ENCODE measurements at regions not wholly inside any gene's neighbourhood (a gene's known extent, or its start where the extent isn't known, plus 50 kb on each side); places are given as distances from the start of the nearest gene placed in this dataset.

DNA sequence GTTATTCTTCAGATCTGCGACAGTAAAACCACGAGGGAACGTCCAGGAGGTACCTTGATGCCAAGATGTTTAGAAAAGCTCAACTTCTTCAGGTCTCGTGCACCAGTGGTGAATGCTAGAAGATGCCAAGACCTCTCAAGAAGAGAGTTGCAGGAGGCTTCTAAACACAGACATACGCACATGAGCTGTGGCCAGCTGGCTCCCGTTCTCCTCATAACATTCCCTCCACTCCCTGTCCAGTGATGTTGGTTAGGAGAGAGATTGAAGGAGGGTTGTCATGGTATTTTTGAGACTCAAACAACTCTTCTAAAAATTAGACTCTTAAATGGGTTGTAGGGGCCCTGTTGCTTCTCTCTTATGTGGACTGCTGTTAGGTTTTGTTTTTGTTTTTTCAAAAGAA lies 184.3 kb downstream of the QDPR start:
- no peak overlapping the region for H3K27ac Mint-ChIP-seq
- H3K9me3 Mint-ChIP-seq, result no peaks in the 10 kb centered on the region
- peaks cover 11% of the 10 kb centered on the region for H3K4me1 Mint-ChIP-seq (ENCODE audit: low read depth)
- TF ChIP-seq CTCF (IDR thresholded peaks at IDR 0.05), result no peak
- CTCF ChIA-PET, result no interaction called here
- H3K36me3 Mint-ChIP-seq (ENCODE audit: low read depth), result no peaks in the 10 kb centered on the region
- Histone ChIP-seq H3K36me3 (ENCODE audit: insufficient read depth, low read length) (no peaks in the 10 kb centered on the region), H3K4me1 (ENCODE audit: insufficient read depth, low read length) (peaks cover 8% of the 10 kb centered on the region), H3K9me3 (ENCODE audit: control insufficient read depth in 1 of 2, insufficient read depth in 1 of 2, low read length in 2 of 2) (no peaks in the 10 kb centered on the region), H3K27me3 (ENCODE audit: control insufficient read depth in 1 of 2, insufficient read depth in 2 of 2, low read length in 2 of 2) (no peaks in the 10 kb centered on the region), H3K4me3 (ENCODE audit: low read length) (no peak overlapping the region), H3K27ac (ENCODE audit: low read depth in 1 of 2, low read length in 2 of 2) (no peak overlapping the region)
- no peak overlapping the region for H3K4me3 Mint-ChIP-seq
- POLR2A ChIA-PET, result no interaction called here
- DNase-seq (no peak), ATAC-seq (ENCODE audit: poor library complexity) (no peak)
- no peaks in the 10 kb centered on the region for H3K27me3 Mint-ChIP-seq
- intact Hi-C loops (cut with DNase I, micrococcal nuclease), result loop anchor here (5.0 to 10.0 kb wide), 4 partner anchors 413 to 1303 kb away; no protein-coding TSS in a partner anchor

DNA sequence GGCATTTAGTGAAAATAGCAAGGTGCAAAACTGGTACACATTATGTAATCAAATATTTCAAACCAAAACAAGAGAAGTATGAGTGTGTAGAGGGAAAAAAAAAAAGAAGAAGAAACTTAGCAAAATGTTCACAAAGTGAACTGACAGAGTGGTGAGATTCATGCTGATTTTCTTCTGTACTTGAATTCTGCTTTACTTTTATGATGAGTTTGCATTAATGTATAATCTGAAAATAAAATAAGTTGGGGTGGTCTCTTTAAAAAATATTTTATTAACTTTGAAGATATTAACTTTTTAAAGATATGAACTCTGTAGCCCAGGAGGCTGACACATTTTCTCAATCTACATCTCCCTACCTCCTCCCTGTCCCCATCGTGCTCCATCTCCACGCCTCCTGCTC lies 185.1 kb downstream of the QDPR start:
- Mint-ChIP-seq H3K4me3 (no peak overlapping the region), H3K4me1 (ENCODE audit: low read depth) (peaks cover 11% of the 10 kb centered on the region), H3K9me3 (no peaks in the 10 kb centered on the region), H3K36me3 (ENCODE audit: low read depth) (no peaks in the 10 kb centered on the region), H3K27me3 (no peaks in the 10 kb centered on the region), H3K27ac (no peak overlapping the region)
- DNase-seq (no peak), ATAC-seq (ENCODE audit: poor library complexity) (no peak)
- ChIA-PET POLR2A (no interaction called here), CTCF (no interaction called here)
- H3K27ac ChIP-seq (ENCODE audit: low read depth in 1 of 2, low read length in 2 of 2), result no peak overlapping the region
- no peaks in the 10 kb centered on the region for H3K36me3 ChIP-seq (ENCODE audit: insufficient read depth, low read length)
- no peak overlapping the region for H3K4me3 ChIP-seq (ENCODE audit: low read length)
- no peaks in the 10 kb centered on the region for H3K27me3 ChIP-seq (ENCODE audit: control insufficient read depth in 1 of 2, insufficient read depth in 2 of 2, low read length in 2 of 2)
- intact Hi-C loops (cut with DNase I, micrococcal nuclease), result loop anchor here (5.0 to 10.0 kb wide), 4 partner anchors 412 to 1302 kb away; no protein-coding TSS in a partner anchor
- TF ChIP-seq CTCF (IDR thresholded peaks at IDR 0.05), result no peak
- peaks cover 8% of the 10 kb centered on the region for H3K4me1 ChIP-seq (ENCODE audit: insufficient read depth, low read length)
- H3K9me3 ChIP-seq (ENCODE audit: control insufficient read depth in 1 of 2, insufficient read depth in 1 of 2, low read length in 2 of 2), result no peaks in the 10 kb centered on the region

DNA sequence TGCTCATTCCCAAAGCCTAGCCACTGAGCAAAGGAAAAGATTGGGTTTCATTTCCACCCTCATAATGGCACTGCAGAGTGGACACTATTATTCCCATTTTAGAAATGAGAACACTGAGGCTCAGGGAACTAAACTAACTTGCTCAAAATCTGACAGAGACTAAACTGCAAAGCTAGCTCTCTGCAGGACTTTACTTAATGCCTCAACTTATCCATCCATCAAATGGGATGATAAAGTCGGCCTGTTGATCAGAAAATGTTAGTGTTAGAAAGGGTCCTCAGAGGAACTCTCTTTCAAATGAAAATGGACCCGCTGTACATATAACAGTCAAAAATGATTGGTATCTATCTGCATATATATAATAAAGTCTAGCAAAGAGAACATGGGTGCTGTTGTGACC lies 186.8 kb downstream of the QDPR start:
- TF ChIP-seq CTCF (IDR thresholded peaks at IDR 0.05), result no peak
- H3K4me3 Mint-ChIP-seq, result no peak overlapping the region
- intact Hi-C loops (cut with DNase I, micrococcal nuclease), result loop anchor here (5.0 to 10.0 kb wide), 4 partner anchors 410 to 1300 kb away; no protein-coding TSS in a partner anchor
- H3K36me3 Mint-ChIP-seq (ENCODE audit: low read depth), result no peaks in the 10 kb centered on the region
- H3K27ac Mint-ChIP-seq, result no peak overlapping the region
- H3K27me3 Mint-ChIP-seq, result no peaks in the 10 kb centered on the region
- no peaks in the 10 kb centered on the region for H3K9me3 Mint-ChIP-seq
- H3K4me1 ChIP-seq (ENCODE audit: insufficient read depth, low read length), result peaks cover 8% of the 10 kb centered on the region
- no peaks in the 10 kb centered on the region for H3K36me3 ChIP-seq (ENCODE audit: insufficient read depth, low read length)
- H3K27me3 ChIP-seq (ENCODE audit: control insufficient read depth in 1 of 2, insufficient read depth in 2 of 2, low read length in 2 of 2), result no peaks in the 10 kb centered on the region
- peaks cover 11% of the 10 kb centered on the region for H3K4me1 Mint-ChIP-seq (ENCODE audit: low read depth)
- H3K27ac ChIP-seq (ENCODE audit: low read depth in 1 of 2, low read length in 2 of 2), result no peak overlapping the region
- no peaks in the 10 kb centered on the region for H3K9me3 ChIP-seq (ENCODE audit: control insufficient read depth in 1 of 2, insufficient read depth in 1 of 2, low read length in 2 of 2)
- ATAC-seq (ENCODE audit: poor library complexity) (no peak), DNase-seq (no peak)
- no peak overlapping the region for H3K4me3 ChIP-seq (ENCODE audit: low read length)
- CTCF ChIA-PET, result interaction anchor here (0.6 to 1.3 kb wide), 6 partner anchors 11 to 1631 kb away, joined by 3 to 5 read pairs (median 4); partner anchors contain the start of gene MED28
- POLR2A ChIA-PET, result no interaction called here

Measured in CD4-positive, alpha-beta T cell (primary cell).